Kidney glomerular epithelial cell (primary cell): ENCODE measurements at regions not wholly inside any gene's neighbourhood (a gene's known extent, or its start where the extent isn't known, plus 50 kb on each side); places are given as distances from the start of the nearest gene placed in this dataset.
A peak's percentile ranks its signal among the peaks of the same experiment; 100 is the strongest.
"Not testable (repeated sequence)": the region's sequence is repeated elsewhere in the genome, so short reads cannot be mapped to it uniquely, and the experiment has no call there.

ENCODE experiments used
- DNase-seq: peaks from one replicate; lab custom pipeline; 2025; lab: John Stamatoyannopoulos, UW

- DNase-seq = no peak
Observed at GRCh38 chr2:186927185-186927866, 78.4 kb upstream of the ZSWIM2 start.

DNA sequence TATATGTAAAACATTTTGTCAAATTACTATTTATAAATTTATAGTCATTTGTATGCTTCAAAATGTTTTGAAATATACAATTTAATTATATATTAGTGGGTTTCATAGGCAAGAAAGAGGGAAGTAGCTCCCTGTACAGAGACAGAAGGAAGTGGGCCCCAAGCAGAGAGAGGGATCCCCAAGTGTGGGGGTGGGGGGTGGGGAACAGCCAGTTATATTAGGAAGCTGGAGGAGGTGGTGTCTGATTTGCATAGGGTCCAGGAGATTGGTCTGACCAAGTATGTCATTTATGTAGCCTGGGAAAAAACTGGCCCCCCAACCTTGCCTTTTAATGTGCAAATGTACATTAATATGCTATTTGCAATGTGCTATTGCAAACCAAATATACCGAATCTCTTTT is 76.5 kb upstream of the ZSWIM2 start:
- no peak for DNase-seq

GRCh38 chr2:186922316-186922715 is 73.3 kb upstream of the ZSWIM2 start:
- DNase-seq = not testable (repeated sequence)

DNA sequence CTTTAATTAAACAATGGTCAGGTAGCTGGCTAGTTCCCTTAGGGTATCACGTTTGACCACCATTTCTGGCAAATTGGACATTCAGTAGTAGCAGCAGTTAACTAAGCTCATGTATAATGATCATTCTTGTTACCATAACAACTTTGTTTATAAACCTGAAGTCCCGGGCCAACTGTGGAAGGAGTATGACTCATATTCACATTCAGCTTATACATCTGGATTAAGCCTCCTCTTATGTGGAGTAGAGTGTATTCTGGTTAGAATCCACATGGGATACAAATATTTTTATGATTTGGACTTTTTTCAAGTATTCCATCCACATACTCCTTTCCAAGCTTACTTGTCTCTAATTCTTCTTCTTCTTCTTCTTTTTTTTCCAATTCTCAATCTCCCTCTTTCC is 70.3 kb upstream of the ZSWIM2 start:
- no peak for DNase-seq

DNA sequence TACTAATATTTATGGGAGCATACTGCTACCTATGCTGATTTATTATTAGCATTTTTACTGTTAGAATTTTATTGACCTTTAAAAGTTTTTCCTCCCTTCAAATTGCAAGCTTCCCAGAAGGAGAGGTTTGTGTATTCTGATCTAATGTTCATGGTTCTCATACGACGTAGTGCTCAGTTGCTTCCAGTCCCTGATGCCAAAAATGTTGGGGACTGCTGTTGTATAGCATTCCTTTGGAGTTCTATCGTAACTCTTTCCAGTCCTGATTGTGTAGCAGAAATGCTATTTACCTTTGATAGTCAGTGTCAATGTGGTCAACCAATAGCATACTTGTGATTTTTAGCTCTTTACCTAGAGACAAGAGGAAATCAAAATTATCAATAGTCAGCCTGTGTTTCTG is 69.5 kb upstream of the ZSWIM2 start:
- DNase-seq = no peak

DNA sequence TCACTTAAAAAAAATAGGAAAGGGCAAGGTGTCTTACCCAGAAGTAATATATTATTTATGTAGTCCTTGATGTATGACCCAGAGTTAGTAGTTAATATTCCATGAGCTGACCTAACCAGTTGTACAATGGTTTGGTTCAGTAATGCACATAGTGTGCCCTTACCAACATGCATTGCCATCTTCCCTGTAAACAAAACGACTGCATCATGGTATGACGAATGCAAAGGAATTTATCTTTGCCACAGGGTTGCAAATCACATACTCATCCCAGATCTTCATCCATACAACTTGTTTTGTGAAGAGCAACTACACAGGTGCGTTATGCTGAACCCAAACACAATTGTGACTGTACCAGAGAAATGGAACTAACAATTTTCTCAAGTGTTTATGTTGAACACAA is 68.9 kb upstream of the ZSWIM2 start:
- DNase-seq = no peak

DNA sequence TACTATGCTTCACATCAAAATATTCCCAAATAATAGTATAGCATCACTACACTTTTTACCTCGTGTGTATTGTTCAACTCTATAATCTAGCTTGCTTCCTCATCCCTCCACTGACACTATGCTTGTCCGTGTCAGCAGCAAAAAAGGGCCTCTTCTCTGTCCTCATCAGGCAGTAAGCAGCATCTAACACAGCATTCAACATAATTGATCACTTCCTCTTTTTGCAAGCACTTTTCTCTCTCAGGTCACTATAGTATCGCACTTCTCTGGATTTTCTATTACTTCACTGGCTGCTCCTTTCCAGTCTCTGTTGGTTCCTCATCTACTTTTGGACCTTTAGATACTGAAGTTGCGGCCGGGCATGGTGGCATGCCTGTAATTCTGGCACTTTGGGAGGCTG is 64.9 kb upstream of the ZSWIM2 start:
- no peak for DNase-seq

GRCh38 chr2:186912979-186913378 is 64.0 kb upstream of the ZSWIM2 start:
- DNase-seq = no peak

DNA sequence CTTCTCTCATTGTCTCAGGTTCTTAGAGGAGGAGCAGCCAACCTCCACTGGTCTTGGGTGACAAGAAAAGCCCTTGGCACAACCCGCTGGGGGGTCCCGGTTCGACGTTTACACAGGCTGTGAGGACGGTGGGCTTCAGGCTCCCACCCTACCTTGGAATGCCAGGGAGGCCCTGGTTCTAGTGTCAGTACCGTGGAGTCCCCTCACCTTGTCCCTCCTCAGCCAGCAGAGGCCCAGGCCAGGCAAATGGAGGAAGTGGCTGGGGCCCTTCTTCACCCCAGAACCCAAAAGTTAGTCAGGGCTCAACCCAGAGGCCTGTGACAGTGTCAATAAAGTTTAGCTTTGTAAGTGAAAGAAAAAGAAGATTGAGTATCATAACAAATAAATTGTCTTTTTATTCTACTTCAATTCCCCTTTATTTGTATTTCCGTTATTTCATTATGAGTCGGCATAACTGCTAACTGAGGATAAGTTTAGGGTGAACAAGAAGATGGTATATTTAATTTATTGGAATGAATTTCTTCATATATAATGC is 62.6 kb upstream of the ZSWIM2 start:
- DNase-seq = no peak

GRCh38 chr2:186910996-186911395 is 62.0 kb upstream of the ZSWIM2 start:
- no peak for DNase-seq

GRCh38 chr2:186909095-186909494 is 60.1 kb upstream of the ZSWIM2 start:
- DNase-seq = no peak

- no peak for DNase-seq
Observed at GRCh38 chr2:186907897-186908296, 58.9 kb upstream of the ZSWIM2 start.

- peak; percentile 5 for DNase-seq
Observed at GRCh38 chr2:186903216-186903615, 54.2 kb upstream of the ZSWIM2 start.
